OCI-M1 (cell line): ENCODE measurements at regions not wholly inside any gene's neighbourhood (a gene's known extent, or its start where the extent isn't known, plus 50 kb on each side); places are given as distances from the start of the nearest gene placed in this dataset.

Source experiments
- DNase-seq: peaks from one replicate; lab custom pipeline; 2025; lab: John Stamatoyannopoulos, UW

GRCh38 chr5:96588539-96588938, 73.6 kb upstream of the CAST start:
- no peak for DNase-seq

- DNase-seq = no peak
These were observed 71.4 kb upstream of the CAST start for GRCh38 chr5:96590796-96591195.

- DNase-seq = peak; percentile 44
These were observed 66.7 kb upstream of the CAST start for GRCh38 chr5:96595300-96596090.

- no peak for DNase-seq
These were observed 64.6 kb upstream of the CAST start for GRCh38 chr5:96597438-96598020.

- no peak for DNase-seq
These were observed 61.0 kb upstream of the CAST start for GRCh38 chr5:96601200-96601599.

GRCh38 chr5:96601715-96602244, 60.4 kb upstream of the CAST start:
- DNase-seq = peak; percentile 84

DNA sequence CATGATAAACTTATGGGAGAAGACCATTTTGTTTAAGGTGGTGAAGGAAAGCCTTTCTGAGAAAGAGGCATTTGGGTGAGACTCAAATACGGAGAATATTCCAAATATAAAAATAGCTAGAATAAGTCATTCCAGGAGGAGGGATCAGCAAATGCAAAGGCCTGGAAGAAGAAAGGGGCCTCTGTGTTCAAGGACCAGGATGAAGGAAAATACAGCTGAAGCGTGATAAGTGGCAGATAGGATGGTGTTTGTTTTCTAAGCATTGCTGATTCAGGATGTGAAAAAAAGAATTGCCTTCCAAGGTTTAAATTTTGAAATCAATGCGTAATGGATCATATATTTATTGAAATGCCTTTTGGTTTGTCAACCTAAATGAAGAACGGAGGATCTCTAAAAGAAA, 59.4 kb upstream of the CAST start:
- no peak for DNase-seq

GRCh38 chr5:96605144-96605837, 56.9 kb upstream of the CAST start:
- no peak for DNase-seq

GRCh38 chr5:96609369-96609768, 52.8 kb upstream of the CAST start:
- DNase-seq = no peak

- DNase-seq = no peak
These were observed 51.4 kb upstream of the CAST start for GRCh38 chr5:96610747-96611146.

DNA sequence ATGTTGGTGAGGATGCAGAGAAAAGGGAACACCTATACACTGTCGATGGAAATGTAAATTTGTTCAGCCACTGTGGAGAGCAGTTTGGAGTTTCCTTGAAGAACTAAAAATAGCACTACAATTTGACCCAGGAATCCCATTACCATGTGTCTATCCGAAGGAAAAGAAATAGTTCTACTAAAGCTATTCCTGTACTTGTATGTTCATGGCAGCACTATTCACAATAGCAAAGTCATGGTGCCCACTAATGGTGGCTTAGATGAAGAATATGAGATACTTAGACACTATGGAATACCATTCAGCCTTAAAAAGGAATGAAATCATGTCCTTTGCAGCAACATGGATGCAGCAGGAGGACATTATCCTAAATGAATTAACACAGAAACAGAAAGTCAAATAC, 50.2 kb upstream of the CAST start:
- DNase-seq = no peak
